ENCODE measurements at regions not wholly inside any gene's neighbourhood (a gene's known extent, or its start where the extent isn't known, plus 50 kb on each side); places are given as distances from the start of the nearest gene placed in this dataset.

DNA sequence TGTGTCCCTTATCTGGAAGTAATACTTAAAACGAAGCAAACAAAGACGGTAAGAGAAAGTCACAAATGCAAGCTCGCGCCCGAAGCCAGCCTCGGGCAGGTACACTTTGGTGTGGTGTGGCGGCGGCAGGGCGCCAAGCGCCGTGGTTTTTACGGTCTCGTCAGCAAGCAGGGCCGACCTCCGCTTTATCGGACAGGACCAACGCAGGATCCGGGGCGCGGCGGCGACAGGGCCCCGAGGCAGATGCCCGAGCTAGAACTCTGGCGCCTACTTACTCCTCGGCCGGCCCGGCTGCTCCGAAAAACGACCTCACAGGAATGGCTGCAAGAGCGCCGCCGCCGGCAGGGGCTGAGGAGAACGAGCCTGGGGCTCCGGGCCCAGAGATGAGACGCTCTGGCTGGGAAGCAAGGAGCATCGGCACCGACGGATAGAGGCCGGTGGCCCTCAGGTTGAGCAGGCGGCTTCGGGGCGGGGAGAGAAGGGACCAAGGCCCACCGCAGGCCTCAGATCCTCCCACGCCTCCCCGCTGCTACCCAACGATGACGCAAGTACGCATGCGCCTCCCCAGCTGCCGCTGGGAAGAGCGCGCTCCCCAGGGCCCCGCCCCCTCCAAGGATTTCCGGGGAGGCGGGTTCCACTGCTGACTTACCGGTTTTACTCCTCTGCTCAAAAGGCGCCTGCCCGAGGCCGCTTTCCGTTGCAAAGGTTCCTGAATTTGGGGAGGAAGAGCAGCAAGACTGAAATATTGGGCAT lies 60.6 kb downstream of the FAM217A start:
- TF ChIP-seq, protein P1, sequence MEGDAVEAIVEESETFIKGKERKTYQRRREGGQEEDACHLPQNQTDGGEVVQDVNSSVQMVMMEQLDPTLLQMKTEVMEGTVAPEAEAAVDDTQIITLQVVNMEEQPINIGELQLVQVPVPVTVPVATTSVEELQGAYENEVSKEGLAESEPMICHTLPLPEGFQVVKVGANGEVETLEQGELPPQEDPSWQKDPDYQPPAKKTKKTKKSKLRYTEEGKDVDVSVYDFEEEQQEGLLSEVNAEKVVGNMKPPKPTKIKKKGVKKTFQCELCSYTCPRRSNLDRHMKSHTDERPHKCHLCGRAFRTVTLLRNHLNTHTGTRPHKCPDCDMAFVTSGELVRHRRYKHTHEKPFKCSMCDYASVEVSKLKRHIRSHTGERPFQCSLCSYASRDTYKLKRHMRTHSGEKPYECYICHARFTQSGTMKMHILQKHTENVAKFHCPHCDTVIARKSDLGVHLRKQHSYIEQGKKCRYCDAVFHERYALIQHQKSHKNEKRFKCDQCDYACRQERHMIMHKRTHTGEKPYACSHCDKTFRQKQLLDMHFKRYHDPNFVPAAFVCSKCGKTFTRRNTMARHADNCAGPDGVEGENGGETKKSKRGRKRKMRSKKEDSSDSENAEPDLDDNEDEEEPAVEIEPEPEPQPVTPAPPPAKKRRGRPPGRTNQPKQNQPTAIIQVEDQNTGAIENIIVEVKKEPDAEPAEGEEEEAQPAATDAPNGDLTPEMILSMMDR (IDR thresholded peaks at IDR 0.05; ENCODE audit: low read depth, low read length), result peak; percentile 24; the same call in 1 of the 2 replicates
- TF ChIP-seq EZH2phosphoT487 (IDR thresholded peaks at IDR 0.05; ENCODE audit: low read depth), result no peak

Measured in OCI-LY3 (cell line).